K562 (cell line): ENCODE measurements at regions not wholly inside any gene's neighbourhood (a gene's known extent, or its start where the extent isn't known, plus 50 kb on each side); places are given as distances from the start of the nearest gene placed in this dataset.

Experiments
- ATAC-seq: fragments of 200-7000 bp; cut with Tn5 transposase; 3 replicates; pipeline ENCODE4 v1.9.1; 2020; ENCODE audit warnings: moderate library complexity
- BruUV-seq: library from RNA; stranded (reverse); fragments of 400-500 nt; replicated peaks from 2 replicates; lab custom pipeline; 2021; lab: Mats Ljungman, UMichigan
- CTCF ChIA-PET: fragments of 300-600 bp; formaldehyde crosslinking; extraction: SDS; loops from one replicate; lab custom pipeline; 2021; ENCODE audit warnings: low intra/inter-chr PET ratio; lab: Yijun Ruan, JAX
- POLR2A ChIA-PET: fragments of 300-600, 350-650 bp; sonication (Branson Sonifier 250); formaldehyde crosslinking; extraction: SDS; loops from one replicate; lab custom pipeline; 2021; ENCODE audit warnings: antibody characterized with exemption, inconsistent platforms; lab: Yijun Ruan, JAX
- DNase-seq, 4 experiments: peaks; one replicate each; pipeline versions ENCODE4 v3.0.0 to v3.0.0-alpha.2; 2011 to 2018; ENCODE audit warnings: low spot score in 3 of 4, mixed read lengths in 3 of 4; ENCODE audit errors: extremely low read depth in 1 of 4
- FAIRE-seq: peaks from 2 replicates; lab custom pipeline; 2011; peaks lifted over from hg19 to GRCh38; lab: Jason Lieb, UNC
- H2AFZ ChIP-seq: 2 replicates; pipeline ENCODE4 v1.6.0; 2011; ENCODE audit warnings: low read depth, low read length, control low read depth, inconsistent platforms
- H3K27ac ChIP-seq: fragments of 200-600 bp; 3 replicates; pipeline ENCODE4 v1.8.0; 2011; ENCODE audit warnings: low read depth, mild to moderate bottlenecking, control low read depth, inconsistent platforms, low read length, moderate library complexity, mixed read lengths; ENCODE audit errors: extremely low read depth
- H3K27me3 ChIP-seq, 2 experiments: fragments of 300-600 bp in 1 of 2; 2 replicates in 1 of 2; 3 replicates in 1 of 2; pipeline versions ENCODE4 v1.6.0 to v1.8.0; 2011; ENCODE audit warnings: inconsistent platforms in 2 of 2, low read length in 2 of 2, mild to moderate bottlenecking in 1 of 2, mixed read lengths in 1 of 2, moderate library complexity in 1 of 2; ENCODE audit not compliant: control insufficient read depth in 2 of 2, insufficient read depth in 2 of 2
- H3K36me3 ChIP-seq: fragments of 300-600 bp; 3 replicates; pipeline ENCODE4 v1.8.0; 2011; ENCODE audit warnings: mild to moderate bottlenecking, low read length, inconsistent platforms; ENCODE audit not compliant: control insufficient read depth, insufficient read depth
- H3K4me1 ChIP-seq, 2 experiments: fragments of 200-600 bp in 1 of 2; replicated peaks in 1 of 2; 2 replicates in 1 of 2; 3 replicates in 1 of 2; pipeline versions ENCODE4 v1.5.1 to v1.8.0; 2011; ENCODE audit warnings: inconsistent platforms in 2 of 2, low read length in 2 of 2, mild to moderate bottlenecking in 1 of 2, mixed read lengths in 1 of 2, moderate library complexity in 1 of 2; ENCODE audit not compliant: control insufficient read depth in 2 of 2, insufficient read depth in 2 of 2
- H3K4me2 ChIP-seq: 2 replicates; pipeline ENCODE4 v1.6.1; 2011; ENCODE audit warnings: low read length, control low read depth, inconsistent platforms, mixed read lengths; ENCODE audit not compliant: insufficient read depth
- H3K4me3 ChIP-seq: fragments of 200-600 bp; sonication (generic), shearing (Covaris generic); 2 replicates; pipeline ENCODE4 v1.5.1; 2016; ENCODE audit warnings: control low read depth, inconsistent platforms
- H3K79me2 ChIP-seq: fragments of 200-600 bp; 3 replicates; pipeline ENCODE4 v1.8.0; 2011; ENCODE audit warnings: low read length, inconsistent platforms; ENCODE audit not compliant: control insufficient read depth, insufficient read depth
- H3K9ac ChIP-seq, 2 experiments: 2 replicates each; pipeline versions ENCODE4 v1.6.0 to v1.6.1; 2011; ENCODE audit warnings: low read depth in 2 of 2, low read length in 2 of 2, control low read depth in 1 of 2, inconsistent platforms in 1 of 2, mild to moderate bottlenecking in 1 of 2, mixed read lengths in 1 of 2; ENCODE audit not compliant: insufficient read depth in 1 of 2
- H3K9me1 ChIP-seq: one replicate; pipeline ENCODE4 v1.6.0; 2011; ENCODE audit warnings: inconsistent platforms, mild to moderate bottlenecking, low read length, moderate library complexity; ENCODE audit not compliant: control insufficient read depth, insufficient read depth
- H3K9me3 ChIP-seq: replicated peaks from 2 replicates; pipeline ENCODE4 v1.5.1; 2011; ENCODE audit warnings: low read depth, low read length, inconsistent platforms; ENCODE audit not compliant: control insufficient read depth, insufficient read depth
- H4K20me1 ChIP-seq: replicated peaks from 2 replicates; pipeline ENCODE4 v1.6.1; 2011; ENCODE audit warnings: low read length, inconsistent platforms, mixed read lengths; ENCODE audit not compliant: control insufficient read depth, insufficient read depth
- CEBPG ChIP-seq, 3 experiments: fragments of 200-800 bp in 1 of 3; sonication (Bioruptor generic) in 1 of 3; sonication (generic) in 1 of 3; formaldehyde crosslinking in 1 of 3; IDR thresholded peaks in 2 of 3; conservative IDR thresholded peaks in 1 of 3; 2 replicates each; pipeline versions ENCODE4 v1.6.1 to v1.8.0; 2016 to 2022; ENCODE audit warnings: missing compliant biosample characterization in 2 of 3, missing genetic modification characterization in 2 of 3, mild to moderate bottlenecking in 1 of 3, missing genetic modification reagents in 1 of 3
- EZH2 ChIP-seq: IDR thresholded peaks from 2 replicates; pipeline ENCODE4 v1.6.1; 2012; ENCODE audit warnings: low read depth, mild to moderate bottlenecking, inconsistent platforms, low read length, borderline replicate concordance
- PHB2 ChIP-seq: fragments of 450-650 bp; IDR thresholded peaks from 2 replicates; pipeline ENCODE4 v1.6.1; 2017; ENCODE audit warnings: low read depth
- PML ChIP-seq: IDR thresholded peaks from 2 replicates; pipeline ENCODE4 v1.6.1; 2012; ENCODE audit warnings: low read length, inconsistent platforms
- TARDBP ChIP-seq: fragments of 450-650 bp; IDR thresholded peaks from 2 replicates; pipeline ENCODE4 v1.6.1; 2016
- U2AF2 ChIP-seq: fragments of 200-400 bp; formaldehyde crosslinking; optimal IDR thresholded peaks from 2 replicates; pipeline ENCODE3; 2017; ENCODE audit warnings: low read depth, mild to moderate bottlenecking, low read length
- ZNF134 ChIP-seq: fragments of 250-450 bp; sonication (Bioruptor Pico); conservative IDR thresholded peaks from 2 replicates; pipeline ENCODE4 v1.4.0; 2020
- WGBS: fragments of 100-300 bp; shearing (Covaris generic); methylation state at CpG from one replicate; pipeline ENCODE4 v1.1.6; 2016; ENCODE audit warnings: low coverage, mixed read lengths; ENCODE audit not compliant: insufficient coverage; ENCODE audit errors: missing lambda C conversion rate; 5-methylcytosine and 5-hydroxymethylcytosine counted together
- in situ Hi-C: fragments of 300-500 bp; cut with MboI; formaldehyde crosslinking; loops from 4 replicates; pipeline ENCODE4 v1.15.0; 2018; ENCODE audit warnings: inconsistent platforms, mixed read lengths
- intact Hi-C: fragments of 100-400 bp; cut with micrococcal nuclease; formaldehyde crosslinking; loops from 2 replicates; pipeline ENCODE4 v1.14.2; 2022
- TF ChIP-seq, protein P1 (sequence below): fragments of 450-650 bp; IDR thresholded peaks from 2 replicates; pipeline ENCODE4 v1.7.1; 2018; ENCODE audit warnings: mild to moderate bottlenecking, low read depth; ENCODE audit not compliant: partially characterized antibody
- TF ChIP-seq, protein P2 (sequence below): fragments of 250-450 bp; sonication (Bioruptor Pico); IDR thresholded peaks from 2 replicates; pipeline ENCODE4 v1.5.0; 2021
- TF ChIP-seq, protein P3 (sequence below): fragments of 450-650 bp; formaldehyde crosslinking; conservative IDR thresholded peaks from 2 replicates; pipeline ENCODE4 v1.4.0; 2022; ENCODE audit warnings: mild to moderate bottlenecking, missing genetic modification characterization
- TF ChIP-seq, protein P4 (sequence below): fragments of 450-650 bp; conservative IDR thresholded peaks from 2 replicates; pipeline ENCODE4 v1.6.1; 2016; ENCODE audit warnings: missing genetic modification characterization, low read depth, mild to moderate bottlenecking, control low read depth, missing compliant biosample characterization

DNA sequence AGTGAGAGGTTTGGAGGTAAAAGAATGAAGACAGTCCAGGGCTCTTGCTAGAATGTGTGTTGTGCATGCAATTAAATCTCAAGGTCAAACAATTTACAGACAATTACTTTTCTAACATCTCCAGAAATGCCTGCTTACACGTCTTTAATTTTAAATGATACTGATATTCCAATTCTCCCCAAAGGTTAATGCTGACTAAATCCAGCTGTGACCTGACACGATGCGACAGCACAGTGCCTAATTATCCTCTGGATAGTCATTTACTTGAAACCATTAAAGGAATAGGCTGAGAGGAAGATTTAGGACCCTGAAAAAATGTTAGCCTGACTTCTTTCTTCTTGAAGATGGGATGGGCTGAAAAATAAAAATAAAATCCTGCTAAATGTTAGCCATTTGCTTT lies 178.2 kb upstream of the MMS22L start (continued):
- TF ChIP-seq, protein P1, sequence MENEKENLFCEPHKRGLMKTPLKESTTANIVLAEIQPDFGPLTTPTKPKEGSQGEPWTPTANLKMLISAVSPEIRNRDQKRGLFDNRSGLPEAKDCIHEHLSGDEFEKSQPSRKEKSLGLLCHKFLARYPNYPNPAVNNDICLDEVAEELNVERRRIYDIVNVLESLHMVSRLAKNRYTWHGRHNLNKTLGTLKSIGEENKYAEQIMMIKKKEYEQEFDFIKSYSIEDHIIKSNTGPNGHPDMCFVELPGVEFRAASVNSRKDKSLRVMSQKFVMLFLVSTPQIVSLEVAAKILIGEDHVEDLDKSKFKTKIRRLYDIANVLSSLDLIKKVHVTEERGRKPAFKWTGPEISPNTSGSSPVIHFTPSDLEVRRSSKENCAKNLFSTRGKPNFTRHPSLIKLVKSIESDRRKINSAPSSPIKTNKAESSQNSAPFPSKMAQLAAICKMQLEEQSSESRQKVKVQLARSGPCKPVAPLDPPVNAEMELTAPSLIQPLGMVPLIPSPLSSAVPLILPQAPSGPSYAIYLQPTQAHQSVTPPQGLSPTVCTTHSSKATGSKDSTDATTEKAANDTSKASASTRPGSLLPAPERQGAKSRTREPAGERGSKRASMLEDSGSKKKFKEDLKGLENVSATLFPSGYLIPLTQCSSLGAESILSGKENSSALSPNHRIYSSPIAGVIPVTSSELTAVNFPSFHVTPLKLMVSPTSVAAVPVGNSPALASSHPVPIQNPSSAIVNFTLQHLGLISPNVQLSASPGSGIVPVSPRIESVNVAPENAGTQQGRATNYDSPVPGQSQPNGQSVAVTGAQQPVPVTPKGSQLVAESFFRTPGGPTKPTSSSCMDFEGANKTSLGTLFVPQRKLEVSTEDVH = no peak
- TF ChIP-seq PML = no peak

DNA sequence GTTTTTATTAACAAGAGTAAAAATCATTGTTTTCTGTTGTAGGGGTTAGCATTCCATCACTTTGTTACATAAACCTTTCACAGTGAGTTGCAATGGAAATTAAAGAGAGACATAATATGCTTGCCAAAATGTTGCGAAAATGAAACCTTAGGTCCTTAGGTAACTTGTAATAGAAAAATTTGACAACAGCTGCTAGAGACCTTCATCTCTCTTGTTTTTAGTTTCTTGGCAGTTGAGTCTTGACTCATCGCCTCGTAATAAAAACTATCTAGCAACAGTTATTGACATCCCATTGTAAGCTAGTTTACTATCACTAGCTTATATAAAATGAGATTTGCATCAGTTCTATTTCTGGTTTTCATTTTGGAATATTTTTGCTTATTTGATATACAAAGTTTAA lies 179.0 kb upstream of the MMS22L start:
- ATAC-seq = no peak
- intact Hi-C loops (no loop called here), in situ Hi-C loops (no loop called here)
- TF ChIP-seq CEBPG (CRISPR knock-in tag; IDR thresholded peaks at IDR 0.05) (no peak), CEBPG (tag; conservative IDR thresholded peaks at IDR 0.05 in 1 of 2, IDR thresholded peaks at IDR 0.05 in 1 of 2) (no peak), TARDBP (no peak), EZH2 (no peak), PHB2 (no peak), U2AF2 (no peak), ZNF134 (CRISPR knock-in tag) (no peak)
- TF ChIP-seq, protein P2, sequence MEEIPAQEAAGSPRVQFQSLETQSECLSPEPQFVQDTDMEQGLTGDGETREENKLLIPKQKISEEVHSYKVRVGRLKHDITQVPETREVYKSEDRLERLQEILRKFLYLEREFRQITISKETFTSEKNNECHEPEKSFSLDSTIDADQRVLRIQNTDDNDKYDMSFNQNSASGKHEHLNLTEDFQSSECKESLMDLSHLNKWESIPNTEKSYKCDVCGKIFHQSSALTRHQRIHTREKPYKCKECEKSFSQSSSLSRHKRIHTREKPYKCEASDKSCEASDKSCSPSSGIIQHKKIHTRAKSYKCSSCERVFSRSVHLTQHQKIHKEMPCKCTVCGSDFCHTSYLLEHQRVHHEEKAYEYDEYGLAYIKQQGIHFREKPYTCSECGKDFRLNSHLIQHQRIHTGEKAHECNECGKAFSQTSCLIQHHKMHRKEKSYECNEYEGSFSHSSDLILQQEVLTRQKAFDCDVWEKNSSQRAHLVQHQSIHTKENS = no peak
- TF ChIP-seq, protein P3, sequence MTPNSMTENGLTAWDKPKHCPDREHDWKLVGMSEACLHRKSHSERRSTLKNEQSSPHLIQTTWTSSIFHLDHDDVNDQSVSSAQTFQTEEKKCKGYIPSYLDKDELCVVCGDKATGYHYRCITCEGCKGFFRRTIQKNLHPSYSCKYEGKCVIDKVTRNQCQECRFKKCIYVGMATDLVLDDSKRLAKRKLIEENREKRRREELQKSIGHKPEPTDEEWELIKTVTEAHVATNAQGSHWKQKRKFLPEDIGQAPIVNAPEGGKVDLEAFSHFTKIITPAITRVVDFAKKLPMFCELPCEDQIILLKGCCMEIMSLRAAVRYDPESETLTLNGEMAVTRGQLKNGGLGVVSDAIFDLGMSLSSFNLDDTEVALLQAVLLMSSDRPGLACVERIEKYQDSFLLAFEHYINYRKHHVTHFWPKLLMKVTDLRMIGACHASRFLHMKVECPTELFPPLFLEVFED = no peak
- TF ChIP-seq, protein P4, sequence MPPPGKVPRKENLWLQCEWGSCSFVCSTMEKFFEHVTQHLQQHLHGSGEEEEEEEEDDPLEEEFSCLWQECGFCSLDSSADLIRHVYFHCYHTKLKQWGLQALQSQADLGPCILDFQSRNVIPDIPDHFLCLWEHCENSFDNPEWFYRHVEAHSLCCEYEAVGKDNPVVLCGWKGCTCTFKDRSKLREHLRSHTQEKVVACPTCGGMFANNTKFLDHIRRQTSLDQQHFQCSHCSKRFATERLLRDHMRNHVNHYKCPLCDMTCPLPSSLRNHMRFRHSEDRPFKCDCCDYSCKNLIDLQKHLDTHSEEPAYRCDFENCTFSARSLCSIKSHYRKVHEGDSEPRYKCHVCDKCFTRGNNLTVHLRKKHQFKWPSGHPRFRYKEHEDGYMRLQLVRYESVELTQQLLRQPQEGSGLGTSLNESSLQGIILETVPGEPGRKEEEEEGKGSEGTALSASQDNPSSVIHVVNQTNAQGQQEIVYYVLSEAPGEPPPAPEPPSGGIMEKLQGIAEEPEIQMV (tag) = no peak

More for the DNA sequence above, 179.0 kb upstream of the MMS22L start:
- H3K4me2 ChIP-seq = no peak overlapping the region
- ChIA-PET POLR2A (no interaction called here), CTCF (no interaction called here)
- H3K9ac ChIP-seq = no peak overlapping the region
- H3K9me3 ChIP-seq = no peaks in the 10 kb centered on the region
- BruUV-seq = no TSS peak
- no peaks in the 10 kb centered on the region for H3K36me3 ChIP-seq
- H3K4me3 ChIP-seq = no peak overlapping the region
- H3K27ac ChIP-seq = no peak overlapping the region
- H3K4me1 ChIP-seq = no peaks in the 10 kb centered on the region
- no peaks in the 10 kb centered on the region for H3K27me3 ChIP-seq
- no peak overlapping the region for H2AFZ ChIP-seq
- DNase-seq (no peak), FAIRE-seq (no peak)
- no peaks in the 10 kb centered on the region for H3K79me2 ChIP-seq
- no peaks in the 10 kb centered on the region for H3K9me1 ChIP-seq
- WGBS = 0% methylated on average over 3 of the region's 3 CpGs
- H4K20me1 ChIP-seq = no peaks in the 10 kb centered on the region
